Muscle layer of duodenum (tissue), 2 donors: ENCODE measurements at regions not wholly inside any gene's neighbourhood (a gene's known extent, or its start where the extent isn't known, plus 50 kb on each side); places are given as distances from the start of the nearest gene placed in this dataset.

Experiments used
- H3K27ac ChIP-seq: one replicate; pipeline ENCODE4 v1.7.0; 2013; ENCODE audit warnings: mild to moderate bottlenecking, low read length
- H3K27me3 ChIP-seq: one replicate; pipeline ENCODE4 v1.7.0; 2013; ENCODE audit warnings: low read depth, mild to moderate bottlenecking, control low read depth, low read length
- H3K36me3 ChIP-seq, 2 donors: one replicate each; pipeline ENCODE4 v1.7.0; 2013; ENCODE audit warnings: low read length in 2 of 2, control low read depth in 1 of 2, mild to moderate bottlenecking in 1 of 2; ENCODE audit not compliant: insufficient read depth in 2 of 2, control insufficient read depth in 1 of 2
- H3K4me1 ChIP-seq, 2 donors: one replicate each; pipeline ENCODE4 v1.7.0; 2013; ENCODE audit warnings: low read length in 2 of 2, mild to moderate bottlenecking in 2 of 2, control low read depth in 1 of 2, moderate library complexity in 1 of 2; ENCODE audit not compliant: insufficient read depth in 2 of 2, control insufficient read depth in 1 of 2
- H3K4me3 ChIP-seq, 2 donors: one replicate each; pipeline ENCODE4 v1.7.0; 2013; ENCODE audit warnings: low read length in 2 of 2, low read depth in 1 of 2, mild to moderate bottlenecking in 1 of 2
- H3K9me3 ChIP-seq, 2 donors: one replicate each; pipeline ENCODE4 v1.7.0; 2013; ENCODE audit warnings: low read length in 2 of 2, control low read depth in 1 of 2, mild to moderate bottlenecking in 1 of 2; ENCODE audit not compliant: control insufficient read depth in 1 of 2
- donor health status: healthy.

- Histone ChIP-seq H3K36me3 (no peaks in the 10 kb centered on the region), H3K9me3 (no peaks in the 10 kb centered on the region), H3K27ac (no peak overlapping the region), H3K27me3 (no peaks in the 10 kb centered on the region), H3K4me1 (no peaks in the 10 kb centered on the region), H3K4me3 (no peak overlapping the region)
Observed at GRCh38 chr10:10600004-10600403, 417.7 kb upstream of the CELF2 start.

GRCh38 chr10:10605551-10606081, 412.1 kb upstream of the CELF2 start:
- Histone ChIP-seq H3K27me3 (no peaks in the 10 kb centered on the region), H3K27ac (no peak overlapping the region), H3K4me1 (no peaks in the 10 kb centered on the region), H3K4me3 (no peak overlapping the region), H3K36me3 (no peaks in the 10 kb centered on the region), H3K9me3 (no peaks in the 10 kb centered on the region)

- Histone ChIP-seq H3K36me3 (no peaks in the 10 kb centered on the region), H3K27me3 (no peaks in the 10 kb centered on the region), H3K27ac (no peak overlapping the region), H3K4me3 (no peak overlapping the region), H3K4me1 (no peaks in the 10 kb centered on the region), H3K9me3 (no peaks in the 10 kb centered on the region)
Observed at GRCh38 chr10:10609379-10609955, 408.2 kb upstream of the CELF2 start.

GRCh38 chr10:10610171-10610570, 407.5 kb upstream of the CELF2 start:
- Histone ChIP-seq H3K27me3 (no peaks in the 10 kb centered on the region), H3K4me3 (no peak overlapping the region), H3K9me3 (no peaks in the 10 kb centered on the region), H3K4me1 (no peaks in the 10 kb centered on the region), H3K27ac (no peak overlapping the region), H3K36me3 (no peaks in the 10 kb centered on the region)

GRCh38 chr10:10612151-10612550, 405.5 kb upstream of the CELF2 start:
- Histone ChIP-seq H3K27me3 (no peaks in the 10 kb centered on the region), H3K9me3 (no peaks in the 10 kb centered on the region), H3K27ac (no peak overlapping the region), H3K36me3 (no peaks in the 10 kb centered on the region), H3K4me3 (no peak overlapping the region), H3K4me1 (no peaks in the 10 kb centered on the region)

GRCh38 chr10:10613656-10614244, 403.9 kb upstream of the CELF2 start:
- Histone ChIP-seq H3K9me3 (no peaks in the 10 kb centered on the region), H3K36me3 (no peaks in the 10 kb centered on the region), H3K4me1 (no peaks in the 10 kb centered on the region), H3K27me3 (no peaks in the 10 kb centered on the region), H3K4me3 (no peak overlapping the region), H3K27ac (no peak overlapping the region)

- no peaks in the 10 kb centered on the region for H3K36me3 ChIP-seq
- H3K4me1 ChIP-seq, result no peaks in the 10 kb centered on the region
- H3K27me3 ChIP-seq, result no peaks in the 10 kb centered on the region
- no peaks in the 10 kb centered on the region for H3K9me3 ChIP-seq
- H3K4me3 ChIP-seq, result no peak overlapping the region
- H3K27ac ChIP-seq, result no peak overlapping the region
Observed at GRCh38 chr10:10617686-10618085, 400.0 kb upstream of the CELF2 start.

- H3K27ac ChIP-seq, result no peak overlapping the region
- H3K9me3 ChIP-seq, result no peaks in the 10 kb centered on the region
- no peak overlapping the region for H3K4me3 ChIP-seq
- no peaks in the 10 kb centered on the region for H3K4me1 ChIP-seq
- no peaks in the 10 kb centered on the region for H3K27me3 ChIP-seq
- no peaks in the 10 kb centered on the region for H3K36me3 ChIP-seq
Observed at GRCh38 chr10:10618139-10618538, 399.5 kb upstream of the CELF2 start.

GRCh38 chr10:10623958-10624566, 393.6 kb upstream of the CELF2 start:
- Histone ChIP-seq H3K27me3 (no peaks in the 10 kb centered on the region), H3K36me3 (no peaks in the 10 kb centered on the region), H3K4me1 (no peaks in the 10 kb centered on the region), H3K27ac (no peak overlapping the region), H3K9me3 (no peaks in the 10 kb centered on the region), H3K4me3 (no peak overlapping the region)

- Histone ChIP-seq H3K36me3 (no peaks in the 10 kb centered on the region), H3K4me1 (no peaks in the 10 kb centered on the region), H3K27ac (no peak overlapping the region), H3K4me3 (no peak overlapping the region), H3K27me3 (no peaks in the 10 kb centered on the region), H3K9me3 (no peaks in the 10 kb centered on the region)
Observed at GRCh38 chr10:10624567-10624962, 393.1 kb upstream of the CELF2 start.

- H3K4me3 ChIP-seq, result no peak overlapping the region
- no peak overlapping the region for H3K27ac ChIP-seq
- H3K4me1 ChIP-seq, result no peaks in the 10 kb centered on the region
Observed at GRCh38 chr10:10625491-10625890, 392.2 kb upstream of the CELF2 start.

More at GRCh38 chr10:10625491-10625890, 392.2 kb upstream of the CELF2 start:
- H3K27me3 ChIP-seq, result no peaks in the 10 kb centered on the region
- no peaks in the 10 kb centered on the region for H3K9me3 ChIP-seq
- H3K36me3 ChIP-seq, result no peaks in the 10 kb centered on the region
